Stimulated activated naive CD8-positive, alpha-beta T cell treated with anti-CD3 and anti-CD28 coated beads, Interleukin-15, Interleukin-2, amounts not matched to agents 100 ng/mL and 50 ng/mL, for 24 hours (primary cell): ENCODE measurements at regions not wholly inside any gene's neighbourhood (a gene's known extent, or its start where the extent isn't known, plus 50 kb on each side); places are given as distances from the start of the nearest gene placed in this dataset.
"Not testable (repeated sequence)": the region's sequence is repeated elsewhere in the genome, so short reads cannot be mapped to it uniquely, and the experiment has no call there.

Experiments
- H3K27ac Mint-ChIP-seq: one replicate; pipeline ENCODE4 v1.8.0; 2021; ENCODE audit warnings: mild to moderate bottlenecking, mixed read lengths
- H3K27me3 Mint-ChIP-seq: one replicate; pipeline ENCODE4 v1.8.0; 2021; ENCODE audit warnings: mixed read lengths
- H3K36me3 Mint-ChIP-seq: one replicate; pipeline ENCODE4 v1.8.0; 2021; ENCODE audit warnings: low read depth, mixed read lengths
- H3K4me1 Mint-ChIP-seq: one replicate; pipeline ENCODE4 v1.8.0; 2021; ENCODE audit warnings: low read depth, mixed read lengths
- H3K4me3 Mint-ChIP-seq: one replicate; pipeline ENCODE4 v1.8.0; 2021; ENCODE audit warnings: mild to moderate bottlenecking, mixed read lengths
- H3K9me3 Mint-ChIP-seq: one replicate; pipeline ENCODE4 v1.8.0; 2021; ENCODE audit warnings: mixed read lengths

DNA sequence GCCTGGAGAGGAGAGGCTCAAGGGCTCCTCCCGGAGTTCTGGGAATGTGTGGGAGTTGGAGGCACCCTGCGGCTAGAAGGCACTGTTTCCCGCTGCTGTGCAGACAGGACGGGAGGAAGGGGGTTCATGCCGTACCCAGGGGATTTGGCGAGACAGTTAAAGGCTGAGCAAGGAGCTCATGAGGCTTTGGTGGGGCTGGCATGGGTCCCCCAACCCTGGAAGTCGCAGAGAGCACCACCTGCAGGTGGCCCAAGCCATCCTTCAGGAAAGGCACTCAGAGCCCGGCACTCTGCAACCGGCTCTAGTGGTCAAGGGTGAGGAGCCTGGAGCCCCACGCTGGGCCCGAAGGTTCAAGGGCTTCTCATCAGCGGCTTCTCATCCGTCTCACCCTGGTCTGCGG is 138.2 kb downstream of the NPIPB11 start:
- not testable (repeated sequence) for H3K27ac Mint-ChIP-seq, H3K4me1 Mint-ChIP-seq, H3K9me3 Mint-ChIP-seq, H3K36me3 Mint-ChIP-seq, H3K27me3 Mint-ChIP-seq, H3K4me3 Mint-ChIP-seq

DNA sequence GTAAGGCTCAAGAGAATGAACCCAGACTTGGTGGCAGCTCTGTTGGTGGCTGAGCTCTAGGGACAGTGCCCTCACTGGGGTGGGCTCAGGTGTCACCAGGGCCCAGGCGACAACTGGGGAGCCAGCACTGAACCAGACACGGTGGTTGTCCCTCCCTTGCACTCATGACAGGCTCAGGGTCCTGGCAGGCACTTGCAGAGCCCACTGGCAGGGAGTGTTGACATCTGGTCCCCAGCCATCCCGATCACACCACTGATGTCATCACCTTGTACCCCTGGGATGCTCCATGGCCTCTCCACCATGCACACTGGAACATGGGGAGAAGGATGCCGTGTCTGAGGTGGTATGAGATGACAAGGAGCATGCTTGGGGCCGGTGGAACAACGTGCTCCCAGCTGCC is 138.6 kb downstream of the NPIPB11 start:
- H3K4me3 Mint-ChIP-seq, H3K9me3 Mint-ChIP-seq, H3K4me1 Mint-ChIP-seq, H3K27ac Mint-ChIP-seq, H3K36me3 Mint-ChIP-seq, H3K27me3 Mint-ChIP-seq: not testable (repeated sequence)

DNA sequence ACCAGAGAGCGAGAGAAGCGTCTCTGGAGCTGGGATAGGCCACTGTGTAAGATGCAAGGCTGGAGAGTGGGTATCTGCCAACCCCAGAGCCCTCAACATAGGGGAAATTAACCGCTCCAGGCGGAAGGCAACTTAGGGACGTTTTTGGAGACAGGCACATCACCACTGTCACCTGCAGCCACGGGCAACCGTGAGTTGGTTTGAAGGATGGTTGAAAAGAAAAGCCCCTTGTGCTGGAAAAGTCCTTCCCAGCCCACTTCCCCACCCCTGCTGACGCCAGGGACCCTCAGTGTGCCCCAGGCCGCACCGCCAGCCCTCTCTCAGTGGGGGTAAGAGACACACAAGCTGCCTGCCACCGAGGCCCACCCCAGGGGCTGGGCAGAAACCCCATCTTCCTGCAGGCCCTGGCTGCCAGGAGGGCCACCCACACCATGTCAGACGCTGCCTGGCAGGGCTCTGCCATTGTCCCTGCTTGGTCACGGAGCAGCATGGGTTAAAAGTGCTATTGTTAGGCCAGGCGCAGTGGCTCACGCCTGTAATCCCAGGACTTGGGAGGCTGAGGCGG is 139.4 kb downstream of the NPIPB11 start:
- not testable (repeated sequence) for H3K36me3 Mint-ChIP-seq, H3K4me1 Mint-ChIP-seq, H3K27ac Mint-ChIP-seq, H3K4me3 Mint-ChIP-seq, H3K27me3 Mint-ChIP-seq, H3K9me3 Mint-ChIP-seq

DNA sequence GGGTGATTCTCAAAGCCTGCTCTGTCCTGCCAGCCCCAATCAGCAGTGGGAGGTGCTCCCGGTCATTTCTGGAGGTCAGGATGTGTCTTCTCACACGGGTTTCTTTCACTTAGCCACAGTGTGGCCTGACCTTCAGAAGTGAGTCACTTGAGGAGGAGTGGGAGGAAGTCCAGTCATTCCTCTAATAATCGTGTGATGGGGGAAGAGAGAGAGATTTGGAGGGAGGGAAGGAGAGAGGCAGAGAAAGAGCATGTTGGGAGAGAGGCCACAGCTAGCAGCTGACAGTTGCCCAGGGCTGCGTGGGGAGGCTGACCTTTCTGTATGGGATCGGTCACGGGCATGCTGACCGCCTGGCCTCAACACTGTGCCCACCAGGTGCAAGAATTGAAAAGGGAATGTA is 139.9 kb downstream of the NPIPB11 start:
- not testable (repeated sequence) for H3K27me3 Mint-ChIP-seq, H3K4me3 Mint-ChIP-seq, H3K9me3 Mint-ChIP-seq, H3K4me1 Mint-ChIP-seq, H3K27ac Mint-ChIP-seq, H3K36me3 Mint-ChIP-seq

DNA sequence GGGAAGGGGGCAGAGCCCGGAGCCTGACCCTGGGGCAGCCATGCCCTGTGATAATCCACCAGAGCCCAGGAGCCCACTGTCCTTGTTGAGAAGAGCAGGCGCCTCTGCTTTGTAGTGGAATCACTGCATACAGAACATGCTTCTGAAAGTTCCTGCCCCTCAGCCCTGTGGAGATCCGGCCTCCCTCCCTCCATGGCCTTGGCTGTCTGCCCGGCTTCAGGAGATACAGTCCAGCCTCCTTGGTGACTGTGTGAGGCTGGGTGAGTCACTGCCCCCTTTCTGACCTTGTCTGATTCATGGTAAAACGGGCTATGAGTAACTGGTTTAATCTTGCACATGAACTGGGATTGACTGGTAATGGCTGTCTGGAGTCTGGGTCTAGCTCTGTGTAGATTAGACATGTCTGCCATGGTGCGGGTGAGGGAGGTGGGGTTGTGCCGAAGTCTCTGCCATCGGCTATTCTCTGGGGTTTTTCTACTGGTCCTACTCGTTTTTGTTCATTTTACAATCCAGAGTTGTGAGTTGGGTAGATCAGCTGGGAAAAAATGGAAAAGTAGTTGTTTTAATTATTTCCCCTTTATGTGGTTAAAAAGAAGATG is 141.2 kb downstream of the NPIPB11 start:
- not testable (repeated sequence) for H3K27me3 Mint-ChIP-seq, H3K27ac Mint-ChIP-seq, H3K36me3 Mint-ChIP-seq, H3K4me1 Mint-ChIP-seq, H3K9me3 Mint-ChIP-seq, H3K4me3 Mint-ChIP-seq

DNA sequence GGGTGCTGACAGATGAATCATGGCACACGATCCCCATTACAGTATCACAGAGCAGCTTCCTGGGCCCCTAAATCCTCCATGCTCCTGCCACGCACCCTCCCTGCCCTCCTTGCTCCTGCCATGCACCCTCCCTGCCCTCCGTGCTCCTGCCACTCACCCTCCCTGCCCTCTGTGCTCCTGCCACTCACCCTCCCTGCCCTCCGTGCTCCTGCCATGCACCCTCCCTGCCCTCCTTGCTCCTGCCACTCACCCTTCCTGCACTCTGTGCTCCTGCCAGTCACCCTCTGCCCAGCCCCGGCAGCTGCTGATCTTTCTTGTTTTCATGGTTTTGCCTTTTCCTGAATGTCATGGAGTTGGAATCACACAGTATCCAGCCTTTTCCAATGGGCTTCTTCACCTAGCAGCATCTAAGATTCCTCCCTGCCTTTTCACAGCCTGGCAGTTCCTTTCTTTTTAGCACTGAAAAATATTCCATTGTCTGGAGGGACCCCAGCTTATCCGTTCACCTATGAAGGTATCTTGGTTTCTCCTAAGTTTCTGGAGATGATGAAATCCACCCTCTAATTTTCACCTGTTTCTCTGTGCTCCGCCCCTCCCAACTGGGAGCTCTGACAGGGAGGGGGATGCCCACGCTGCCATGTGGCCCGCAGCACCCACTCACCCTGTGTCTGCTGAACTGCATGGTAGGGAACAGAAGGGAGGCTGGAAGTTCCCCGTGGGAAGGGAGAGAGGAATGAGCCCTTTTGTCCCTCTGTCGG is 142.3 kb downstream of the NPIPB11 start:
- not testable (repeated sequence) for H3K36me3 Mint-ChIP-seq, H3K27ac Mint-ChIP-seq, H3K4me1 Mint-ChIP-seq, H3K9me3 Mint-ChIP-seq, H3K27me3 Mint-ChIP-seq, H3K4me3 Mint-ChIP-seq

DNA sequence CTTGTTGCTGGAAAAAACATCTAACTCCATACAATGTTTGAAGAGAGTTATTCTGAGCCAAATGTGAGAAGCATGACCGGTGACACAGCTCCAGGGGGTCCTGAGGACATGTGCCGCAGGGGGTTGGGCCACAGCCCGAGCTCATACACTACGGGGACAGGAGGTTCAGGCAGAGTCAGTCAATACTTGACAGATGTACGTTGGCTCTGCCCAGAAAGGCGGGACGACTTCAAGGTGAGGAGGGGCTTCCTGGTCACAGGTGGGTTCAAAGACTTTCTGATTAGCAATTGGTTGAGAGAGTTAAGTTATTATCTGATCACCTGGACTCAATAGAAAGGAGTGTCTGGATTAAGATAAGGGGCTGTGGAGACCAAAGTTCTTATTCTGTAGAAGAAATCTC is 143.8 kb downstream of the NPIPB11 start:
- not testable (repeated sequence) for H3K36me3 Mint-ChIP-seq

DNA sequence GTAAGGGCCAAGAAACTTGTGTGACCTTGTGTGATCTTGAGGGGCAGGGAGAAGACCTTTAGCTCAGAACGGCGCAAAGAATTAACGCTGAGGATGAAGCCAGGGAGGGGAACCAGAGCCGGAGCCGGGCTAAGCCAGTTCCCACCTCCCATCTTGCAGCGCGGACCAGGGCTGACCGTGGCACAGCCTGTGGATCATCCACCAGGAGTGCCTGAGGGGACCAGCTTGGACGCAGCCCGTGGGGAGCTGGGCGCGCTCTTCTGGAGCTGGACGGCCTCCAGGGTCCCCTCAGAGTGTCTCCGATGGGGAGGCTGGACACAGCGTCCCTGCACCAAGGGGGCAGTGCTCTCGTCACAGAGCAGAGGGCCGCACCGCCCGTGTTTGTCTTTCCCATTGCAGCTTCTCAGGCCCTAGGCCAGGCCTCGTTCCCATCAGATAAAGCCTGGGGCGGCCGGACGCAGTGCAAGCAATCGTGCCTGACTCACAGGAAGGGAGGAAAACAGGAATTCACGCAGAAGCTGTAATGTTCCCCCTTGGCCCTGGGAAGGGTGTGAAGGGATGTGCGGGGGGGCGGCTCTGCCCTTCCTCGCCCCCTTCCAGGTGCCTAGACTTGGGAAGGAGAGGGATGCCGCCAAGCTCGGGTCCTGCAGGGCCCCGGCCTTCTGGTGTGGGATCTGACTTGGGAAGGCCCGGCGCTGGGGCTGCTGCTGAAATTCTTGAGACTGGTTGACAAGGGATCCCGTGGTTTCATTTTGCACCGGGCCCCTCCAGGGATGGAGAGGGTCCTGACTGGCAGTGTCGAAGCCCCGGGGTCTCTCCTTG is 144.9 kb downstream of the NPIPB11 start:
- H3K27me3 Mint-ChIP-seq, H3K36me3 Mint-ChIP-seq, H3K4me1 Mint-ChIP-seq, H3K4me3 Mint-ChIP-seq, H3K27ac Mint-ChIP-seq, H3K9me3 Mint-ChIP-seq: not testable (repeated sequence)

More for the DNA sequence above, 143.8 kb downstream of the NPIPB11 start:
- not testable (repeated sequence) for H3K4me3 Mint-ChIP-seq, H3K4me1 Mint-ChIP-seq, H3K9me3 Mint-ChIP-seq, H3K27ac Mint-ChIP-seq, H3K27me3 Mint-ChIP-seq

DNA sequence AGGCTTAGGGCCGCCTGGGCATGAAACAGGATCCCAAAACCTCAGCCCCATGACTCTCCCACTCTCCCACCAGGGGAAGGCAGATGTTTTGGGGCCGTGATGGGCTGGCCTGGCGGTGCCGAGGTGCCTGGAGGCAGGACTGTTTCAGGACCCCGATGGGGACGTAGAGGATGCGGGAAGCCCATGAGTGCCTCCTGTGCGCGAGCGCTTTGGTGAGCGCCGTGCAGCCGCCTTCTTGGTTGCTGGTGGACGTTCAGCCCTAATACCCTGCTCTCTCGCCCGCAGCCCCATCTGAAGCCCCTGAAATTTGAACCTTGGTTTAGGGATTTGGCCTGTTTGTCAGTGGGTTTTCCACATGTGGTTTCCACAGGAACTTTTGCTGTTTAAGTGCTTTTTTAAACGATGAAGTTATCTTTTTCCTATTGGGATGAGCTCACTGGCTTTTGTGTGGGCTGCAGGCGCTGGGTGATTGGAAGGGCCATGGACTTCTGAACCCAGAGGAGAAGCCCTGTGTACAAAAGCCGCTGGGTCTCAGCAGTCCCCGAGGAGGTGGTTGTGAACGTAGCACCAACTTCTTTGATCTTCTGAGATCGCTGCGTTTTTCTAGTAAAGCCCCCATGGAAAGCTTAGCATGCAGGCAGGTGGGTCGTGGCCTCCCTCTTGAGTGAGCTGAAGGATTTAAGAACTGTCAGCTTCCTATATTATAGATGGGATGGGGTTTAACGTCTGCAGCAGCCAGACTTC is 145.7 kb downstream of the NPIPB11 start:
- not testable (repeated sequence) for H3K36me3 Mint-ChIP-seq, H3K27ac Mint-ChIP-seq, H3K27me3 Mint-ChIP-seq

DNA sequence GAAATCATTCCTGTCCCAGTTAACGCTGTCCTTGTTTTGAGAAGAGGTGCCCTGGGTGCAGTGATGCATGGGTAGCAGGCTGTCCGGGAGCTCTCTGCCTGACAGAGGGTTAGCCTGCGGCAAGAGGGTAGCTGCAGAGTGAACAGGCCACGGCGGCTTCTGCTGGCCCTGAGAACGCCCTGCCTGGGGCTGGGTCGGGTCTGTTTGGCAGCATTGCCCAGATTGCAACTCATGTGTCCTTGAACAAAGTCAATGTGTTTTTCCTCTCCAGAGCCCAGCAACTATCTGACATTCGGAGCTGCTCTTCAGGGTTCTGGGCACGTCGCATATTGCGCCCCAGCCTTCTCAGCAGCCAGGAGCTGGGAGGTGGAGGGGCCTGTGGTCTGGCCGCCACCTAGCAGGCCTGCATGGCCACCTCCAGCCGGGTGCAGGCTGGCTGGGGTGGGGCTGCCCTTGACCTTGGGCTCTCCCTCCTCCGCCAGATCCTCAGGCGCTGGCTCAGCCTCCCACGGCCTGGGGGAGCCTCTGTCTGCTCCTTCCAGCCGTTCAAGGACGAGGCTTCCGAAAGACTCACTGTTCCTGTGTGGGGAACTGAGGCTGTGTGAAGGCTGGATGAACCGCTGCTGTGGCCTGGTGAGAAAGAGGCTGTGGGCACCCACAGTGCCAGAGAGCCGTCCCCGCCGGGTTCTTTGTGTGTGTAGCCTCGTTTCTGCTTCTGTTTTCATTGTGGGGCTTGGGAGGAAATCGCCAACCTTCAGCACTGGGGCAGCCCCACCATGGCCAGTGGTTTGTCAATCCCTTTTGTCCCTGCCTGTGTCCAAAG is 146.7 kb downstream of the NPIPB11 start:
- not testable (repeated sequence) for H3K9me3 Mint-ChIP-seq, H3K27me3 Mint-ChIP-seq, H3K36me3 Mint-ChIP-seq, H3K27ac Mint-ChIP-seq, H3K4me1 Mint-ChIP-seq, H3K4me3 Mint-ChIP-seq

More for the DNA sequence above, 145.7 kb downstream of the NPIPB11 start:
- not testable (repeated sequence) for H3K4me3 Mint-ChIP-seq, H3K9me3 Mint-ChIP-seq, H3K4me1 Mint-ChIP-seq

DNA sequence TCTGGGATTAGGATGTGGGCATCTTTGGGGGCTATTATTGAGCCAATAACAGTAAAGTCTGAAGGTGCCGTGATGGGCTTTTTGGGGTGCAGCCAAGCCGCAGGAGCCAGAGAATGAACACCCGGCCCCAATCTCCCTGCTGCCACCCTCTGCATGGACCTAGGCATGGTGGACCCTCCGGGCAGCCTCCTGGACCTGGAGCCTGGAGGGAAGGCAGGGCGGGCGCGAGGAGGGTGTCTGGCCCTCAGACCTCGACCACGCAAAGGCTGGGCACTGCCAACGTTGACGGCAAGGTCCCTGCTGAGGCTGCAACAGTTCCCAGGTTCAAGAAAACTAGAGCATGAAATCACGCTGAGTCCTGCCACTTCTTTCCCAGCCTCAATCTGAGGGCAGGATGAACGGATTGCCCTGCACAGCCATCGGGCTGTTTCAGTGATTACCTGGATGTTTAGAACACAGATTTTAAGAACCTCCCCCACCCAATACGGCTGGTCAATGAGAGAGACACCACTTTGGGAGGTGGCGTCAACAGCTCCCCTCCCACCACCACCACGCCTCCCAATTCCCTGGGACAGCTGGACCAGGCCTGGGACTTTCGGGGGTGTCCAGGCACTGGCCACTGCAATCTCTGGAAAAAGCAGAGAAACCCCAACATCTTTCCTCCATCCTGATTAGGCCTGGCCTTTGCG is 147.4 kb downstream of the NPIPB11 start:
- not testable (repeated sequence) for H3K36me3 Mint-ChIP-seq, H3K4me3 Mint-ChIP-seq, H3K27me3 Mint-ChIP-seq, H3K27ac Mint-ChIP-seq, H3K4me1 Mint-ChIP-seq, H3K9me3 Mint-ChIP-seq

DNA sequence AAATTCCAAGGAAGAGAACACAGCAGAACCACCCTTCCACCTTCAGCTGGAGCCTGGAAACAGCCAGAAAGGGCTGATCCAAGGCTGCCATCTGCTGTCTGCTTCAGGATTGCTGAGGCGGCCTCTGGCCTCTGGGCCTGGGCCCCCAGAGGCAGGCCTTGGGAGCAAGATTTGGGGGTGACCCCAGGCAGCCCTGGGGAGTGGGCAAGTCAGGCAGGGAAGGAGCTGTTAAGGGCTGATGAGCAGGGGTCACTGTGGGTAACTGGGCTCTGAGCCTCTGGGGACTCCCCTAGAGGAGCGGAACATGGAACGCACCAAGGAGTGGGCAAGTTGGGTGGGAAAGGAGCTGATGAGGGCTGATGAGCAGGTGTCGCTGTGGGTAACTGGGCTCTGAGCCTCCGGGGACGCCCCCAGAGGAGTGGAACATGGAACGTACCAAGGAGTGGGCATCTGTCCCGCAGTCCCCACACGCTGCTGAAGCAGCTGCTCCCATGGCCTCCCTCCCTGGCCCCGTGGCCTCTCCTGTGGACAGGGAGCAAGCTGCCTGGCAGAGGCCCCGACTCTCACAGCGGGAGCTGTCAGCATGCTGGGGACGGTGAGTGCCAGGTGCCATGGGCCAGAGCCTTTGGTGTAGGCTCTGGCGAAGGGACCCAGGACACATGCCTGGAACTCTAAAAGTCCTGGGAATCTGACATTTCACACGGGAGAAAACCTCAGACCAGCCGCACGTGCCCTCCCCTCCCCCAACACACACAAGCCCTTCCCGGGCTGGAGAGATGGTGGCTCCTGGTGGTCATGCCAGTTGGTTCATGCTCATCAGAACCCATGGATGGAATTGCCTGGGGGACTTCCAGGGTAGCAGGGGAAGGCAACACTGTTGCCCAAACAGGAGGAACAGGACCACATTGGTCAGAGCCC is 148.8 kb downstream of the NPIPB11 start:
- not testable (repeated sequence) for H3K9me3 Mint-ChIP-seq, H3K27ac Mint-ChIP-seq, H3K27me3 Mint-ChIP-seq, H3K4me1 Mint-ChIP-seq, H3K36me3 Mint-ChIP-seq, H3K4me3 Mint-ChIP-seq

DNA sequence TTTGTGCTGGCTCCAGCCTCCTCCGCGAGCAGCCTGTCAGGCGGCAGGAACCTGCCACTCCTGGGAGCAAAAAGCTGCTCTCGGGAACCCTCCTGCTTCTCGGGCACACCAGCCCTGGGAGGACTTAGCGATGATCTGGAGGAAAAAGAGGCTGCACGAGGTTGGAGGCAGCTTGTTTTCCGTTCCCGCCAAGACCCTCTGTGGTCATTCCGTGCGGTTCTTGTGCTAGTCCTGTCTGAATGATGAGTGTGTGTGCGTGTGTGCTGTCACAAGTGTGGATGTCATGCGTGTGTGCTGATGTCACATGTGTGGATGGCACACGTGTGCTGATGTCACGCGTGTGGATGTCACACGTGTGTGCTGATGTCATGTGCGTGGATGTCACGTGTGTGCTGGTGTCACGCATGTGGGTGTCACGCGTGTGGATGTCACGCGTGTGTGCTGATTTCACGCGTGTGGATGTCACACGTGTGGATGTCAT is 150.0 kb downstream of the NPIPB11 start:
- Mint-ChIP-seq H3K36me3 (peaks cover 6% of the 10 kb centered on the region), H3K4me1 (no peaks in the 10 kb centered on the region), H3K27me3 (no peaks in the 10 kb centered on the region), H3K9me3 (no peaks in the 10 kb centered on the region), H3K27ac (no peak overlapping the region), H3K4me3 (no peak overlapping the region)
